ENCODE measurements at regions not wholly inside any gene's neighbourhood (a gene's known extent, or its start where the extent isn't known, plus 50 kb on each side); places are given as distances from the start of the nearest gene placed in this dataset.

DNA sequence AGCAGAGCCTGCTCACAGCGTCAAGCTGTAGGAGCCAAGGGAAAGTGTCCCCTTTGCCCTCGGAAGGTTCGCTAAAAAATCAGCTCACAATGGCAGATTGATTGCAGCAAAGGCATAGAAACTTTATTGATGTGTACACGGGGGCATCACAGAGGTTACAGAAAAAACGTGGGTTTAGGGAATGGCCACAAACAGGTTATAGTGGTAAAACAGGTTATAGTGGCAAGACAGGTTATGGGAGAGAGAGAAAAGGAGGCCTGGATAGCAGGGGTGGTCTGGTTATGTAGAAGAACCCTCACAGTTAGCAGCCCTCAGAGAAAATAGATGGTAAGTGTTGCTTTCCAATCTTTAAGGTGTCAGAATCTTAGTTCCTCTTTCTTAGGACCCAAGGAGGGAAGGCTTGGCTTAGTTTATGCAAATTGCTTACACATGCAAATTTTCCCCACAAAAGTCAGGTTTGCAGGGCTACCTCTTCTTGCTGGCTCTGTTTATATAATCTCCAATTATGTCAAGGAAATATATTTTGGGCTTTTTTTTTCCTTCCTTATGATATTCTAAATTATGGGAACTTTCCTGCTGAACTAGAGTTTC, 113.7 kb downstream of the BMP15 start:
- TF ChIP-seq, protein P1, sequence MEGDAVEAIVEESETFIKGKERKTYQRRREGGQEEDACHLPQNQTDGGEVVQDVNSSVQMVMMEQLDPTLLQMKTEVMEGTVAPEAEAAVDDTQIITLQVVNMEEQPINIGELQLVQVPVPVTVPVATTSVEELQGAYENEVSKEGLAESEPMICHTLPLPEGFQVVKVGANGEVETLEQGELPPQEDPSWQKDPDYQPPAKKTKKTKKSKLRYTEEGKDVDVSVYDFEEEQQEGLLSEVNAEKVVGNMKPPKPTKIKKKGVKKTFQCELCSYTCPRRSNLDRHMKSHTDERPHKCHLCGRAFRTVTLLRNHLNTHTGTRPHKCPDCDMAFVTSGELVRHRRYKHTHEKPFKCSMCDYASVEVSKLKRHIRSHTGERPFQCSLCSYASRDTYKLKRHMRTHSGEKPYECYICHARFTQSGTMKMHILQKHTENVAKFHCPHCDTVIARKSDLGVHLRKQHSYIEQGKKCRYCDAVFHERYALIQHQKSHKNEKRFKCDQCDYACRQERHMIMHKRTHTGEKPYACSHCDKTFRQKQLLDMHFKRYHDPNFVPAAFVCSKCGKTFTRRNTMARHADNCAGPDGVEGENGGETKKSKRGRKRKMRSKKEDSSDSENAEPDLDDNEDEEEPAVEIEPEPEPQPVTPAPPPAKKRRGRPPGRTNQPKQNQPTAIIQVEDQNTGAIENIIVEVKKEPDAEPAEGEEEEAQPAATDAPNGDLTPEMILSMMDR (IDR thresholded peaks at IDR 0.05), result no peak
- Mint-ChIP-seq H3K27ac (no peak overlapping the region), H3K36me3 (no peaks in the 10 kb centered on the region), H3K4me1 (no peaks in the 10 kb centered on the region), H3K27me3 (ENCODE audit: low read depth in 3 of 3) (peaks cover 0 to 4% (median 0%) of the 10 kb centered on the region in 3 donors), H3K4me3 (no peak overlapping the region), H3K9me3 (peaks cover 0 to 12% (median 7%) of the 10 kb centered on the region in 7 donors)
- Histone ChIP-seq H3K9ac (ENCODE audit: insufficient read depth, low read length, poor library complexity, severe bottlenecking) (no peak overlapping the region), H3K27me3 (ENCODE audit: control insufficient read depth in 2 of 2, insufficient read depth in 2 of 2, low read length in 2 of 2) (no peaks in the 10 kb centered on the region), H3K9me3 (replicated peaks in 1 of 2; ENCODE audit: control insufficient read depth in 1 of 2, insufficient read depth in 1 of 2, low read length in 2 of 2) (peaks cover 9% of the 10 kb centered on the region in 2 donors), H3K4me2 (replicated peaks; ENCODE audit: extremely low read depth, low read length, poor library complexity, severe bottlenecking) (no peak overlapping the region), H4K20me1 (ENCODE audit: insufficient read depth, low read length) (no peaks in the 10 kb centered on the region), H2AFZ (ENCODE audit: insufficient read depth, low read depth, low read length, poor library complexity, severe bottlenecking) (no peak overlapping the region), H3K79me2 (ENCODE audit: insufficient read depth, low read length) (no peaks in the 10 kb centered on the region), H3K4me1 (ENCODE audit: control insufficient read depth in 1 of 2, insufficient read depth in 2 of 2, low read length in 2 of 2) (no peaks in the 10 kb centered on the region), H3K4me3 (replicated peaks in 1 of 3; ENCODE audit: low read depth in 2 of 3, low read length in 3 of 3) (no peak overlapping the region), H3K36me3 (replicated peaks in 1 of 2; ENCODE audit: control insufficient read depth in 1 of 2, insufficient read depth in 2 of 2, low read length in 2 of 2) (no peaks in the 10 kb centered on the region), H3K27ac (ENCODE audit: low read depth in 1 of 2, low read length in 2 of 2) (no peak overlapping the region)
- no peak for DNase-seq
- WGBS (ENCODE audit: insufficient coverage), result no CpG with 5 or more reads among the region's 5 CpGs
- intact Hi-C loops (cut with micrococcal nuclease), result no loop called here

DNA sequence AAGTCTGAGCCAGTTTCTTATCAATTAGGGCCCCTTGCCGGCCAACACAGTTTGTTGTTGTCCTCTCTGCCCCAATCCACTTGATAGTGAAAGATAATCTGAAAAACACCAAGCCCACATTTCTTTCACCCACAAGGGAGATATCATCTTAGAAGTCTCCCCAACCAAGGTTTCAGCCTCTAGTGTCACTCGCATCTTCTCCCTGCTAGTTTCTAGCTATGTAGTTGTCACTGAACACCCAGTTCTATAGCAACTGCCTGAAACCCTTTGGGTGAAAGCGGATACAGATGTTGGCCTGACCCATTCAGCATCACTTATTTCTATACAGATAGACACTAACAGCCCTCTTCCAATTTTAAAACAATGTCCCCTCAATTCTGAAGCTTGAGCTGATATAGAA, 116.3 kb downstream of the BMP15 start:
- H3K27me3 ChIP-seq (ENCODE audit: control insufficient read depth in 2 of 2, insufficient read depth in 2 of 2, low read length in 2 of 2), result no peaks in the 10 kb centered on the region
- no peak for DNase-seq
- Mint-ChIP-seq H3K36me3 (no peaks in the 10 kb centered on the region), H3K9me3 (peaks cover 0 to 4% (median 0%) of the 10 kb centered on the region in 7 donors), H3K27me3 (ENCODE audit: low read depth in 3 of 3) (peaks cover 0 to 5% (median 0%) of the 10 kb centered on the region in 3 donors), H3K27ac (no peak overlapping the region), H3K4me1 (no peaks in the 10 kb centered on the region), H3K4me3 (no peak overlapping the region)
- no peaks in the 10 kb centered on the region for H4K20me1 ChIP-seq (ENCODE audit: insufficient read depth, low read length)
- TF ChIP-seq, protein P1 (IDR thresholded peaks at IDR 0.05), result no peak
- peaks cover 0 to 3% of the 10 kb centered on the region in 2 donors for H3K9me3 ChIP-seq (replicated peaks in 1 of 2; ENCODE audit: control insufficient read depth in 1 of 2, insufficient read depth in 1 of 2, low read length in 2 of 2)
- H3K27ac ChIP-seq (ENCODE audit: low read depth in 1 of 2, low read length in 2 of 2), result no peak overlapping the region
- H3K79me2 ChIP-seq (ENCODE audit: insufficient read depth, low read length), result no peaks in the 10 kb centered on the region
- 100% methylated on average over 1 of the region's 3 CpGs for WGBS (ENCODE audit: insufficient coverage)
- H3K9ac ChIP-seq (ENCODE audit: insufficient read depth, low read length, poor library complexity, severe bottlenecking), result no peak overlapping the region
- no peak overlapping the region for H3K4me2 ChIP-seq (replicated peaks; ENCODE audit: extremely low read depth, low read length, poor library complexity, severe bottlenecking)
- no peaks in the 10 kb centered on the region for H3K36me3 ChIP-seq (replicated peaks in 1 of 2; ENCODE audit: control insufficient read depth in 1 of 2, insufficient read depth in 2 of 2, low read length in 2 of 2)
- H2AFZ ChIP-seq (ENCODE audit: insufficient read depth, low read depth, low read length, poor library complexity, severe bottlenecking), result no peak overlapping the region
- no peaks in the 10 kb centered on the region for H3K4me1 ChIP-seq (ENCODE audit: control insufficient read depth in 1 of 2, insufficient read depth in 2 of 2, low read length in 2 of 2)
- no peak overlapping the region for H3K4me3 ChIP-seq (replicated peaks in 1 of 3; ENCODE audit: low read depth in 2 of 3, low read length in 3 of 3)
- intact Hi-C loops (cut with micrococcal nuclease), result no loop called here

Data from CD14-positive monocyte (primary cell).